HUES64 (cell line): ENCODE measurements at regions not wholly inside any gene's neighbourhood (a gene's known extent, or its start where the extent isn't known, plus 50 kb on each side); places are given as distances from the start of the nearest gene placed in this dataset.

ENCODE experiments used
- H3K27ac ChIP-seq: 2 replicates; pipeline ENCODE4 v1.7.0; 2013; ENCODE audit warnings: low read depth, low read length, inconsistent platforms
- H3K27me3 ChIP-seq: 2 replicates; pipeline ENCODE4 v1.6.1; 2013; ENCODE audit warnings: mild to moderate bottlenecking, low read length; ENCODE audit not compliant: insufficient read depth
- H3K36me3 ChIP-seq: 2 replicates; pipeline ENCODE4 v1.6.1; 2013; ENCODE audit warnings: mild to moderate bottlenecking, low read length; ENCODE audit not compliant: insufficient read depth
- H3K4me1 ChIP-seq: 2 replicates; pipeline ENCODE4 v1.6.1; 2013; ENCODE audit warnings: mild to moderate bottlenecking, low read length, moderate library complexity; ENCODE audit not compliant: insufficient read depth
- H3K4me3 ChIP-seq: 2 replicates; pipeline ENCODE4 v1.5.1; 2013; ENCODE audit warnings: mild to moderate bottlenecking, low read length, moderate library complexity
- H3K9ac ChIP-seq: 2 replicates; pipeline ENCODE4 v1.6.1; 2013; ENCODE audit warnings: mild to moderate bottlenecking, low read depth, low read length
- H3K9me3 ChIP-seq: 2 replicates; pipeline ENCODE4 v1.6.1; 2013; ENCODE audit warnings: low read depth, low read length; ENCODE audit not compliant: insufficient read depth
- WGBS: fragments of 150-250, 120-280 bp; methylation state at CpG from one replicate; pipeline ENCODE4 v1.1.7; 2013; ENCODE audit warnings: missing lambda C conversion rate; 5-methylcytosine and 5-hydroxymethylcytosine counted together

DNA sequence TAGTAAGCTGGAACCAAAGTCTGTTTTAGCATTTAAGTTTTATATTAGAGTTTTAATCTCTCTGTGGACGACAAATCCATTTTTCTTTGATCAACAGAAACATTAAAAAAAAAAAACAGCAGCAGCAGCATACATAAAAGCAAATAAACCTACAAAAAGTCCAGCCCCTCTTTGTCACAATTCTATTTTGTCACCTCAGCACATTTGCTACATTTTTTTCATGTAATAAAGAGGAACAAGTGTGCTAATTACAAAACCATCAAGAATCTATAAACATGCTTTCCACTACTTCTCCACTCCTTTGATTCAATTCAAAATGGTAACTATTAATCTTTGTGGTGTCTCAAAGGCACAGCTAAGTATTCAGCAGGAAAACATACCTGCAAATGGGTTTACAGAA lies 259.8 kb upstream of the GNAI1 start:
- no peak overlapping the region for H3K9ac ChIP-seq

DNA sequence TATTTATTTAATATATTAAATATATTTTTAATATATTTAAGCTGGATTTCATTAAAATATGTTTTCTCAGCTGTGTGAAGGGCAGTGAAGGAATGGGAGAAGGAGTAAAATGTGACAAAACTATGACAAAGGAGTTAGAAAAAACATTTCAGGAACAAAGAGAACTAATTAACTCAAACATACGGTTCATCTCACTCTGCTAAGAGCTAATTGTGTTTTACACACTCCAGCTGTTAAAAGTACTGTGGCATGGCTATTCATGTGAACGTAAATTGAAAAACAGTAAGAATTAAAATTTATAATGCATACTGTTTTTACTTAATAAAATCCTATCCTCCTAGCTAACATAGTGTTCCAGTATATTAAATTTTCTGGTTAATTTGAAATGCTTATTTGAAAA lies 262.5 kb upstream of the GNAI1 start:
- Histone ChIP-seq H3K9ac (no peak overlapping the region), H3K27me3 (no peaks in the 10 kb centered on the region), H3K27ac (no peak overlapping the region), H3K4me1 (no peaks in the 10 kb centered on the region), H3K36me3 (no peaks in the 10 kb centered on the region), H3K4me3 (no peak overlapping the region), H3K9me3 (no peaks in the 10 kb centered on the region)
- WGBS: 82% methylated on average over 1 of the region's 2 CpGs

More for the DNA sequence above, 259.8 kb upstream of the GNAI1 start:
- H3K4me3 ChIP-seq: no peak overlapping the region
- H3K36me3 ChIP-seq: no peaks in the 10 kb centered on the region
- no peaks in the 10 kb centered on the region for H3K9me3 ChIP-seq
- H3K4me1 ChIP-seq: no peaks in the 10 kb centered on the region
- H3K27me3 ChIP-seq: no peaks in the 10 kb centered on the region
- 73% methylated on average over 1 of the region's 1 CpG for WGBS
- H3K27ac ChIP-seq: no peak overlapping the region

DNA sequence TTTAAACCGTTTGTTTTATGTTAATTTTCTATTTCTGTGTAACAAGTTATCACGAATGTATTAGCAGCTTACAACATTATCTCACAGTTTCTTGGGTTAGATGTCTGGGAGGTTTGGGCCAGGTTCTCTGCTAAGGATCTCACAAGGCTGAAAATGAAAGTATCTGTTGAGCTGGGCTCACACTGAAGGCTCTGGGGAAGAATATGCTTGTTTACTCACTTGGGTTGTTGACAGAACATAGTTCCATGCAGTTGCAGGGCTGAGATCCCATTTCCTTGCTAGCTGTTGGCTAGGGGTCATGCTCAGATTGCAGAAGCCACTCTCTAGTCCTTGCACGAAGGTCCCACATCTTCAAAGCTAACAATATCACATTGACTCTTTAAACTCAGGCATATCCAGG lies 266.6 kb upstream of the GNAI1 start:
- no peaks in the 10 kb centered on the region for H3K36me3 ChIP-seq
- H3K27ac ChIP-seq: no peak overlapping the region
- no peaks in the 10 kb centered on the region for H3K4me1 ChIP-seq
- H3K9me3 ChIP-seq: no peaks in the 10 kb centered on the region
- 100% methylated on average over 2 of the region's 3 CpGs for WGBS
- no peaks in the 10 kb centered on the region for H3K27me3 ChIP-seq
- no peak overlapping the region for H3K9ac ChIP-seq
- no peak overlapping the region for H3K4me3 ChIP-seq

DNA sequence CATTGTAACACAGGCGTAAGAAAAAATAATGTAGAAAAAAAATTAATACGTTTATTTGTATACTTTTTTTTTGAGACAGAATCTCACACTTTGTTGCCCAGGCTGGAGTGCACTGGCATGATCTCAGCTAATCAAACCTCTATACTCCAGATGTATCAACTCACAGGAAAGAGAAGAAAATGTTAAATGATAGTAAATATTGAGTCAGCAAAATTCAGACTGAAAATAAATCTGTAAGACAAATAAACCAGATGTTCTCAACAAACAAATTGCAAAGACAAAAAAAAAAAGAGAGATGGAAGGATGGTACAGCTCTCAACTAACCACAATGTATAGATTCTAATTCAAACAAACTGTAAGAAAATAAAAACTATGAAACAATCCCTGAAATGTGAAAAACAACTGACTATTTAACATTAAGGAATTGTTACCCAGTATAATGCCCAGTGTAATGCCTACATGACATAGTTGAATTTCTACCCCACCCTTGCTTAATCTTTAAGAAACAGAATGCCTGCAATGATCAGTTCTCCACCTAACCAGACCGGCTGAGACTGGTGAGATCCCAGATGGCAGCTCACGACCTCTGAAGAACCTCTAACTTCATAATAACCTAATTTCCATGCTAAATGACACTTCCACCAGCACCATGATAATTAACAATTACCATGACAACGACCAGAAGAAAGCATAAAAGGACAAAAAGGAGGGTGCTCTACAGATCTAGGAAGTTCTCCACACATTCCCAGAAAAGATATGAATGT lies 272.0 kb upstream of the GNAI1 start:
- Histone ChIP-seq H3K4me3 (no peak overlapping the region), H3K9ac (no peak overlapping the region), H3K9me3 (no peaks in the 10 kb centered on the region), H3K36me3 (no peaks in the 10 kb centered on the region), H3K4me1 (no peaks in the 10 kb centered on the region), H3K27me3 (no peaks in the 10 kb centered on the region), H3K27ac (no peak overlapping the region)
- 81% methylated on average over 4 of the region's 5 CpGs for WGBS

DNA sequence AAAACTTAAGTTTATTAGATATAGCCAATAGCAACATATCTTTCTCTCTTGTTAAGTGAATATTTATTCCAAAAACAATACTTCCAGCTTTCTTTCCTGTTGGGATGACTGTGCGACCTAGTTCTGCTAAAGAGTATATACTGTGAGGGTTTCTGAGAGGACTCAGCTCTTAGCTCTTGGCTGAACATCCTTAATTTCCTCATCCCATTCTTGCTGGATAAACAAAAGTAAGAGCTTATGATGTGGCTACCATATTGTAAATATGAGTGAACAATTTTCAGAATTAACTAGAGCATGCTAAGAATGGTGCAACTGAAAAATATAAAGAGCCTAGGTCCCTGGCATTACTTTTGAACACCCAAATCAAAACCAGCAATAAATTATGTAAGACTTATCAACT lies 279.5 kb upstream of the GNAI1 start:
- no CpG with 5 or more reads among the region's 1 CpG for WGBS
- no peak overlapping the region for H3K9ac ChIP-seq
- no peaks in the 10 kb centered on the region for H3K36me3 ChIP-seq
- no peaks in the 10 kb centered on the region for H3K9me3 ChIP-seq
- H3K4me3 ChIP-seq: no peak overlapping the region
- no peak overlapping the region for H3K27ac ChIP-seq
- no peaks in the 10 kb centered on the region for H3K27me3 ChIP-seq
- H3K4me1 ChIP-seq: no peaks in the 10 kb centered on the region

DNA sequence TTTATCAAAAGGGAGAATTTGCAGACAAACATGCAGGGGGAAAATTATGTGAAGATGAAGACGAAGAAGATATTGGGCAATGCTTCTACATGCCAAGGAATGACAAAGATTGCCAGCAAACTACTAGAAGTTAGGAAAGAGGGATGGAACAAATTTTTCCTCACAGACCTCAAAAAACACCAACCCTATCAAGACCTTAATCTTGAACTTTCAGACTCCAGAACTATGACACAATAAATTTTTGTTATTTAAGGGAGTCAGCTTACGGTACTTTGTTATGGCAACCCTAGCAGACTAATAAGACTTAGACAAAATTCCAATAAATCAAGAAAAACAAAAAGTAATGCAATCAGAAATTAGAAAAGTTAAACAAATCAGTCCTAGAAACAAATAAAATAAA lies 280.0 kb upstream of the GNAI1 start:
- Histone ChIP-seq H3K9me3 (no peaks in the 10 kb centered on the region), H3K27ac (no peak overlapping the region), H3K27me3 (no peaks in the 10 kb centered on the region), H3K36me3 (no peaks in the 10 kb centered on the region), H3K4me1 (no peaks in the 10 kb centered on the region), H3K9ac (no peak overlapping the region), H3K4me3 (no peak overlapping the region)
- WGBS: 93% methylated on average over 2 of the region's 2 CpGs

DNA sequence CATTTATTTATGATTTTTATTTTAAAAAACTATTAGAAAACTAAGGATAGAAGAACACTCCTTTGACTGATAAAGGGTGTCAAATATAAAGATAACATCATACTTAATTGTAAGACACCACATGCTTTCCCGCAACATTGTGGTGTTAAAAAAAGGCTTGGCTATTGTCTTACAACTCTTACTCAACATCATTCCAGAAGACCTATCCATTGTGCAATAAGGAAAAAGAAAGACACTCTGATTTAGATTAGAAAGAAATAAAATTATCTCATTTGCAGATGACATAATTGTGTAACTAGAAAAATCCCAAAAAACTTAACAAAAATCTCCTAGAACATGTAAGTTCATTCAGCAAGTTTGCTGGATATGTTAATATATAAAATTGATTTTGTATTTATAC lies 296.7 kb upstream of the GNAI1 start:
- no peaks in the 10 kb centered on the region for H3K4me1 ChIP-seq
- H3K36me3 ChIP-seq: no peaks in the 10 kb centered on the region
- no peaks in the 10 kb centered on the region for H3K9me3 ChIP-seq
- WGBS: 80% methylated on average over 1 of the region's 1 CpG
- H3K27ac ChIP-seq: no peak overlapping the region
- H3K27me3 ChIP-seq: no peaks in the 10 kb centered on the region
- no peak overlapping the region for H3K4me3 ChIP-seq
- no peak overlapping the region for H3K9ac ChIP-seq

DNA sequence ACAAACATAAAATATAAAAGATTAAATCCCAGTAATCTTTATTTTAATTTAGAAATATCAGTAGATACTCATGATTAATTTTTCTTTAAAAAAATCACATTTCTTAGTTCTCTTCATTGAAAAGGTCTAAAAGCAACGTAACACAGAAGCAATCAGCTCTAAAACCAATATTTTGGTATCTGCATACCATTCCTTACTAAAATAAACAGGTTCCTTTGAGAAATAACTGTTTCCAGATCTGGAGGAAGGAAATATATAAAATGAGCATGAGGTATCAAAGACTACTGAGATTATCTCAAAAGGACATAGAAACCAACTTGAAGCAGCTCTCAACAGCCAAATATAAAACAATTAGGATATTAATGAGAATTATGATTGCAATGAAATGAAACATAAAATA lies 301.0 kb upstream of the GNAI1 start:
- no peaks in the 10 kb centered on the region for H3K27me3 ChIP-seq
- no peak overlapping the region for H3K4me3 ChIP-seq
- H3K36me3 ChIP-seq: no peaks in the 10 kb centered on the region
- no peak overlapping the region for H3K27ac ChIP-seq
- H3K9ac ChIP-seq: no peak overlapping the region
- no peaks in the 10 kb centered on the region for H3K4me1 ChIP-seq
- WGBS: 89% methylated on average over 1 of the region's 1 CpG
- H3K9me3 ChIP-seq: no peaks in the 10 kb centered on the region

DNA sequence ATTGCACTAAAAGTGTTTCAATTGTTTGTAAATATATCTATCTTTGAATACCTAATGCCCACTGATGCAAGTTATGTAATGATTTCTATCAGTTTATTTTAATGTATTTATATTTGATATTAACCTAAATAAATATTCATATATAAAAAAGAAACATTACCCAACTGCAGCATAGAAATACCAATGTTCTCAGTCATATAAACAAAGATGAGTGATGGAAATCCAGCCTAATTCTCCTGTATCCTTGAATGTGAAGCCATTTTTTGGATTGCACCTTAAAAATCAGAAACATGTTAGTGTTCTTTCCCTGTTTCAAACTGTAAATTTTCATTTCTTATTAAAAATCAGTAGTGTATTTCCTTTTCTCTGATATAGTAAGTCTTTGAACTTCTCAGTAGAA lies 305.8 kb upstream of the GNAI1 start:
- no peaks in the 10 kb centered on the region for H3K9me3 ChIP-seq
- no peak overlapping the region for H3K9ac ChIP-seq
- no peak overlapping the region for H3K4me3 ChIP-seq
- H3K27me3 ChIP-seq: no peaks in the 10 kb centered on the region
- no peak overlapping the region for H3K27ac ChIP-seq
- no peaks in the 10 kb centered on the region for H3K36me3 ChIP-seq
- no peaks in the 10 kb centered on the region for H3K4me1 ChIP-seq

DNA sequence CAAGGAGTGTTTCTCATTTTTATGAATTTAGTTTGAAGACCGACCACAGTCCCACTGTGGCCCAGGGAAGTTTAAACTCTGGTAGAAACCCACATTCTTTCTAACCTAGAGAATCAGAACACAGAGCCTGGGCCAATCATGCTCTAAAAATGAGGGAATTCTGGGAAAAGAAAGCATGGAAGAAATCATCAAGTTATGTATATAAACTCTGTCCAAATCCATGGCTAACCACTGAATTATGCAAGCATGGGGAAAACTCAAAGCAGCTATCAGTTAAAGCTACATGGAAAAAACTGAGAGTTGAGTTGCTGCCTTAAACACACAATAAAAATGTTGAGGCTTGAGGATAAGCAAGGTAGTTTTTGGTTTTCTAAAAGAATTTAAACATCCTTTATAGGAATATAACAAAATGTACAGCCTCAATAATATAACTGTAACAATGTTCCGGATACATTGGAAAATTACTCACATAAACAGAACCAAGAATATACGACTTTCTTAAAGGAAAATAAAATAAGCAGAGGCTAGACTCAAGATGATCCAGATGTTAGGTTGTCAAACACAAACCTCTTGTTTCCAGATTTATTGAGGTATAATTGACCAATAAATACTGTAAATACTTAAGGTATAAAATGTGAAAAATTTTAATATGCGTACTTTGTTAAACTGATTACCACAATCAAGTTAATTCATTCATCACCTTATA lies 311.2 kb upstream of the GNAI1 start:
- Histone ChIP-seq H3K4me3 (no peak overlapping the region), H3K27me3 (no peaks in the 10 kb centered on the region), H3K9ac (no peak overlapping the region), H3K27ac (no peak overlapping the region), H3K4me1 (no peaks in the 10 kb centered on the region), H3K36me3 (no peaks in the 10 kb centered on the region), H3K9me3 (no peaks in the 10 kb centered on the region)
- 87% methylated on average over 3 of the region's 4 CpGs for WGBS

DNA sequence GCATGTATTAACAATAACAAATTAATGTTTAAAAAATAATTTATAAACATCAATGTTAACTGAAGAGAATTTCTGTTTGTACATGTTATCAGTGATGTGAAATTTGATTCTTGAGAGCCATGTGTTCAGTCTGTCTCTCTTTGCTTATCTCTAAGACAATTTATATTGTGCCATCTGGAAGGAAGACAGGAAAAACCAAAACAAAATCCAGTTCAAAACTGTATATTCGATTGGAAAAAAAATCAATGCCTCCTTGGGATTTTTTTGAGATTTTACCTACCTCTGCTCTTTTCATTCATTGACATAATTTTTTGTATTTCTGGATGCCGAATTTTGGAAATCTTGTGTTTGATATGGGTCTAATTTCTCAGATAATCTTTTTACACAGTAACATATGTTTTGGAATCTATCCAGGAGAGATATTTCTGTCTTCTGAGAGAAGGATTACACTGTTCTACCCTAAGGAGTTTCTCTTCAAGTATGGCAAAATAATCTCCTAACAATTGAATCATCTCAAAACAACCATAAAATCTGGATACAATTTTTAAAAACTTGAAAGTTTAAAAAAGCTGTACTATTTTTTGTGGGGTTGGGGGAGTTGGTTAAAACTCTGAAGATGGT lies 311.9 kb upstream of the GNAI1 start:
- Histone ChIP-seq H3K27ac (no peak overlapping the region), H3K36me3 (no peaks in the 10 kb centered on the region), H3K9me3 (no peaks in the 10 kb centered on the region), H3K27me3 (no peaks in the 10 kb centered on the region), H3K9ac (no peak overlapping the region), H3K4me1 (no peaks in the 10 kb centered on the region), H3K4me3 (no peak overlapping the region)
- WGBS: 91% methylated on average over 1 of the region's 2 CpGs
